ENCODE measurements at regions not wholly inside any gene's neighbourhood (a gene's known extent, or its start where the extent isn't known, plus 50 kb on each side); places are given as distances from the start of the nearest gene placed in this dataset.
A peak's percentile ranks its signal among the peaks of the same experiment; 100 is the strongest.

GRCh38 chr6:170483413-170483812 lies 69.7 kb downstream of the PSMB1 start:
- DNase-seq, result no peak

- DNase-seq, result no peak
Observed at GRCh38 chr6:170480050-170480692, 72.9 kb downstream of the PSMB1 start.

DNA sequence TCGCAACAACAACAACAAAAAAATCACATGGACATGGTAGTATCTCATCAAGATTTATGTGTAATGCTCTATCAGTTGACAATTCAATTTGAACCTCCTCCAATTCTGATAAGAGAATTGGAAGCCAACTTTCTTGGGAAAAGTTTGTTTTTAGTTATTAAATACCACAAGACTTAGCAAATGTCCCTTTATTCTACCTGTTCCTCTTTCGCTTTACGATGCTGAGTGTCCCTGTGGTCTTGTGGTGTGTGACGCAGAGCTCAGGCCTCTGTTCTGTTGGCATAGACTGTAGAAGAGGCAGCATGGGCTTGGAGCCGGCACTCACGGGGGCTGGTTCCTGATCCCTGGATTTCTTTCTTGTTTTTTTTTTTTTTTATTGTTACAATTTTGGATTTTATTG lies 76.7 kb downstream of the PSMB1 start:
- DNase-seq, result no peak

GRCh38 chr6:170475118-170475517 lies 78.0 kb downstream of the PSMB1 start:
- DNase-seq, result no peak

DNA sequence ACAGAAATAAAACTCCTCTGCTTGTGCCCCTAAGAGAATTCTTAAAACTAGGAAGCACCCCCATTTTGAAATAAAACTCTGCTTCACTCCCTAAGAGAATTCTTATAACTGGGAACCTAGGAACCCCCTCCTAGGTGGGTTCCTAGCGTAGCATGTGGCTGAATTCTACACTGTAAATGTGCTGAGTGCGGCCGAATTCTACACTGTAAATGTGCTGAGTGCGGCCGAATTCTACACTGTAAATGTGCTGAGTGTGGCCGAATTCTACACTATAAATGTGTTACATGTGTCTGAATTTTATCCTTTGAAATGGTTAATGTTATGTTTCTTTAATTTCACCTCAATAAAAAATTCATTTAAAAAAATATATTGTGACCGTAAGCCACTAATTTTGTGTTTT lies 79.3 kb downstream of the PSMB1 start:
- DNase-seq, result no peak

DNA sequence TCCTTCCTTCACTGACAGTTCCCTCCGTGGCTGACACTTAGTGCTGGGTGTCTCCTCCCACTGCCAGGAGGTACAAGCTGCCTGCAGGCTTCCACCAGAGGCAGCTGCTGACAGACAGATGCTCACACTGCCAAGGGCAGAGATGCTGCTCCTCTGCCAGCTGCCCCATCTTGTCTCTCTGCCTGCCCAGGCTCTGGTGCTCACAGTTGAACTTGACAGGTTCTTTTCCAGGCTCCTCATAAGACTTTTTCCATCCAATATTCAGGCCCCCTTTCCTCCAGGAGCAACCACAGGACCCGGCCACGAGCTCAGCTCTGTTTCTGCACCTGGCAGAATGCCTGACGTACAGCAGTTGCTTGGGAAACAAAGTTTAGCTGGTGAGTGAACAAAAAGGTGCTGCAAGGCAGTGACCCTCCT lies 79.8 kb downstream of the PSMB1 start:
- no peak for DNase-seq

GRCh38 chr6:170471491-170471890 lies 81.6 kb downstream of the PSMB1 start:
- DNase-seq, result no peak

DNA sequence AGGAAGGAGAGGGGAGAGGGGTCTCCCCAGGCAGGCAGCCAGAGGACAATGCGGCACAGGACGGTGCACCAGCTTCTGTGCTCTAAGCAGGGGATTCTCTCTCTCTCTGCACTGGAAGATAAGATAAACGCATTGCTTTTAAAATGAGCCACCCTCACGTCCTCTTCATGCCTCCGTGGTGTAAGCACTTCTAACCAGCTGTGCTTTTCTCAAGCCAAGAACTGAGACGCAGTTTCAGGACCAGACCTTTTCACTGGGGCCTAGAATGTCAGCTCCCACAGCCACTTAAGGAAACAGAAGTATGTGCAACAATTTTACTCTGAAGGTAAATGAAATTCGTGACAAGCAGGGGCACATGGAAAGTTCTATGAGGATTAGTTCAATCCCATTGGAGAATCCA lies 82.4 kb downstream of the PSMB1 start:
- no peak for DNase-seq

DNA sequence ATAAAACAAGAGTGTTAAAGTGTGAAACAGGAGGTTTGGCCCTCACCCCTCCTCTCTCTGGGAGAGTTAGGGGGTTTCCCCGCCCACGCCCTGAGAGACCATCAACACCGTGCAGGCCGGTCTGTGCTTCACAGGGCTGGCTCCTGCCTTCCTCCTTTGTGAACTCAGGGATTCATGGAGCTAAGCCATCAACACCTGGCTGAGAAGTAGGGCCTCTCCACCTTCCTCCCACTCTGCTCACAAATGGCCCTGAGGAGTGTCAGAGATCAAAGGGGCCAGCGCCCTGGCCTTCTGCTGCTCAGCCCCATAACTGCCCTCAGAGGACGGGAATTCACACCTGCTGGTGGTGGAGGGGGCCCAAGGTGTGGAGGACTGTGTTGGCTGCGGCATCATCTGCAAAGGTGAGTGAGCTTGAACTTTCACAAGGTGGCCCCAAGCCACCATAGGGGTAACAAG lies 88.6 kb downstream of the PSMB1 start:
- peak; percentile 17 for DNase-seq

DNA sequence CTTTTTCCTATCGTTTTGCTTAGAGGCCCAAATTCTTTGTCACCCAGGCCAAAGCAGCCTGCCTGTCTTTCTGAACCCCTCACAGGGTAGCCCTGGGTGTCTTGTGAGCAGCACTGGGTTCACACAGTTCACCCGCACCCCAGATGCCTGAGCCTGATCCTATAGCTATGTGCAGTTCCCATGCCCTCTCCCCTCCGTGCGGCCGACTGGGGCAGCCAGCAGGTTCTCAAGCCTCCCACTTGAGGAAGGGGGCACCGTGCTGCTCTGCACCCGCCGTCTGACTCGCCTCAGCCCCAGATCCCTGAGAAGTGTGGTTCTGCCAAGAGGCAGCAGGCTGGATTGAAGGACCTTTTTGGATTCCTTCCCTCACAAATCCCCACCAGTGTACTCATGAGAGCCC lies 89.0 kb downstream of the PSMB1 start:
- no peak for DNase-seq

- no peak for DNase-seq
Observed at GRCh38 chr6:170463101-170463721, 89.9 kb downstream of the PSMB1 start.

- no peak for DNase-seq
Observed at GRCh38 chr6:170462366-170463020, 90.6 kb downstream of the PSMB1 start.

DNA sequence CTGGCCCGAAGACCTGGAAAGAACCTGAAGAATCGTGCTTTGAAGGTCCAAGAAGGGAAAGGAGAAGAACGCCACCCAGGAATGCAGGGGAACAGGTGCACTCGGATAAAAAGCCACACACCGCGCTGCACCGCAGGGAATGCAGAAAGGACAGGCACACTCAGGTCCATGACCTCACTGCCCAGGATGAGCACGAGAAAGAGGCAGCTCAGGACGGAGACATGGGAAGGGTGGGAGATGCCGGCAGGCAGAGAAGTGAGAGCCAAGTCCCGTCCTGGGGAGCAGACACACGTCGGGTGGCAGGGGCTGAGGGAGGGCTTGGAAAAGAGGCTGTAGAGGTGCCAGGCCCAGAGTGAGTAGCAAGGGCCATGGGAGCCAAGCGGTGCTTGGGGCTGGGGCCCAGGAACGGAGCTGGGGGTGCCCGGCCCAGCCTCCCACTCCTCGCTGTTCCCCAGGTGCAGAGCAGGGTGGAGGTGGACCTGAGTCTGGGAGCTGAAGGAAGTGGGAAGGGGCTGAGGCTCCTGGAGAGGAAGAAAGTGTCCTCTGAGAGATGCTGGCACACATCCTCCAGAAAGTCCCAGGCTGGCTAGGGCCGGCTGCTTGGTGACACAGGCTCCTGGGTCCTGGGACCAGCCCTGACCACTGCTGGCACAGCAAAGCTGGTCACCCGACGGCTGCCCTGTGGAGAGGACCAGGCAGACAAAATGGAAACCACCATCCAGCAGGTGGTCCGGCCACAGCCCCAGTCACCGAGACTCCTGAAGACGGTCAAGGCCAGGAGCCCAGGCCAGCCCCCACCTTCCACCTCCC lies 91.3 kb downstream of the PSMB1 start:
- DNase-seq, result no peak

GRCh38 chr6:170461111-170461510 lies 92.0 kb downstream of the PSMB1 start:
- no peak for DNase-seq

- DNase-seq, result no peak
Observed at GRCh38 chr6:170460641-170461040, 92.5 kb downstream of the PSMB1 start.

DNA sequence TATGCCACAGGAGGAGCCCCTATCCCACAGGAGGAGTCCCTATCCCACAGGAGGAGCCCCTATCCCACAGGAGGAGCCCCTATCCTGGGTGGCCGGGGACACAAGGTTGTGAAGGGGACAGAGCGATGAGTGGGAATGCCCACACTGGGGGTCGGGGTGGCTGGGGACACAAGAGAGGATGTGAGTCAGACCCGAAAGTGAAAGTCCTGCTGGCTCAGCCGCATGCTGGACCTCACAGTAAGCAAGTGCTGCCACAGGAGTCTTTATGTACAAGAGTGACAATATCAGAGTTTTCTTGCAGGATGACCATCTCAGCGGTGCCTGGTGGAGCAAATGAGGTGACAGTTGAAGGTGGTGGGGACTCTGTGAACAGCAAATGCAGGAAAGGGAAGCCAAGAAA lies 93.7 kb downstream of the PSMB1 start:
- DNase-seq, result peak; percentile 11

GRCh38 chr6:170456886-170457698 lies 96.0 kb downstream of the PSMB1 start:
- no peak for DNase-seq
